Esophagus squamous epithelium (tissue), 4 donors: ENCODE measurements at regions not wholly inside any gene's neighbourhood (a gene's known extent, or its start where the extent isn't known, plus 50 kb on each side); places are given as distances from the start of the nearest gene placed in this dataset.
A peak's percentile ranks its signal among the peaks of the same experiment; 100 is the strongest.

Source experiments
- CTCF ChIP-seq, 6 experiments: fragments of 450-650 bp in 4 of 6; fragments of 200-600 bp in 2 of 6; sonication (generic) in 2 of 6; IDR thresholded peaks; one replicate each; pipeline ENCODE4 v1.5.1; 2016 to 2019; ENCODE audit warnings: antibody characterized with exemption in 6 of 6, mild to moderate bottlenecking in 4 of 6, moderate library complexity in 4 of 6
- POLR2A ChIP-seq, 4 donors: fragments of 450-650 bp; IDR thresholded peaks; one replicate each; pipeline ENCODE4 v1.6.1; 2017; ENCODE audit warnings: antibody characterized with exemption in 4 of 4, mild to moderate bottlenecking in 4 of 4, moderate library complexity in 3 of 4

GRCh38 chr13:105410602-105411001, 1124.9 kb downstream of the EFNB2 start:
- TF ChIP-seq CTCF (IDR thresholded peaks at IDR 0.05) (peak in 5 of 6 experiments; percentile 21 to 63 (median 41)), POLR2A (IDR thresholded peaks at IDR 0.05) (no peak)
